ENCODE measurements at regions not wholly inside any gene's neighbourhood (a gene's known extent, or its start where the extent isn't known, plus 50 kb on each side); places are given as distances from the start of the nearest gene placed in this dataset.
"Not testable (repeated sequence)": the region's sequence is repeated elsewhere in the genome, so short reads cannot be mapped to it uniquely, and the experiment has no call there.

- no peak for DNase-seq
Measured at GRCh38 chr13:73325723-73326558, 267.1 kb downstream of the KLF5 start.

GRCh38 chr13:73324842-73325722 is 266.3 kb downstream of the KLF5 start:
- DNase-seq = no peak

GRCh38 chr13:73323615-73324014 is 264.8 kb downstream of the KLF5 start:
- DNase-seq = no peak

GRCh38 chr13:73321043-73321442 is 262.2 kb downstream of the KLF5 start:
- DNase-seq = no peak

- no peak for DNase-seq
Measured at GRCh38 chr13:73317140-73317539, 258.3 kb downstream of the KLF5 start.

- no peak for DNase-seq
Measured at GRCh38 chr13:73310366-73310765, 251.6 kb downstream of the KLF5 start.

- no peak for DNase-seq
Measured at GRCh38 chr13:73307481-73307880, 248.7 kb downstream of the KLF5 start.

GRCh38 chr13:73306688-73307087 is 247.9 kb downstream of the KLF5 start:
- DNase-seq = no peak

- no peak for DNase-seq
Measured at GRCh38 chr13:73304442-73304841, 245.6 kb downstream of the KLF5 start.

- DNase-seq = no peak
Measured at GRCh38 chr13:73303851-73304250, 245.0 kb downstream of the KLF5 start.

GRCh38 chr13:73301622-73302021 is 242.8 kb downstream of the KLF5 start:
- not testable (repeated sequence) for DNase-seq

- DNase-seq = no peak
Measured at GRCh38 chr13:73300718-73301425, 242.1 kb downstream of the KLF5 start.

- DNase-seq = no peak
Measured at GRCh38 chr13:73299787-73300186, 241.0 kb downstream of the KLF5 start.

GRCh38 chr13:73293913-73294523 is 235.2 kb downstream of the KLF5 start:
- DNase-seq = no peak

- DNase-seq = no peak
Measured at GRCh38 chr13:73292127-73292526, 233.3 kb downstream of the KLF5 start.

GRCh38 chr13:73290844-73291243 is 232.0 kb downstream of the KLF5 start:
- no peak for DNase-seq

- DNase-seq = peak in 3 of 4 experiments; percentile 4 to 23 (median 5)
Measured at GRCh38 chr13:73288596-73288995, 229.8 kb downstream of the KLF5 start.

GRCh38 chr13:73287831-73288230 is 229.0 kb downstream of the KLF5 start:
- DNase-seq = no peak

- DNase-seq = no peak
Measured at GRCh38 chr13:73286942-73287620, 228.3 kb downstream of the KLF5 start.

GRCh38 chr13:73286177-73286576 is 227.4 kb downstream of the KLF5 start:
- no peak for DNase-seq

- DNase-seq = no peak
Measured at GRCh38 chr13:73284081-73284874, 225.5 kb downstream of the KLF5 start.
